Spleen (tissue), 11 donors: ENCODE measurements at regions not wholly inside any gene's neighbourhood (a gene's known extent, or its start where the extent isn't known, plus 50 kb on each side); places are given as distances from the start of the nearest gene placed in this dataset.

Source experiments
- DNase-seq: peaks from one replicate; pipeline ENCODE4 v3.0.0-alpha.2; 2020
- H3K27ac ChIP-seq, 8 donors: fragments of 200-600 bp; sonication (generic) in 7 of 8; 1 replicate in 4 of 8; 2 replicates in 4 of 8; pipeline versions ENCODE4 v1.5.0 to v1.8.0; 2016 to 2021; ENCODE audit warnings: inconsistent platforms in 4 of 8, mild to moderate bottlenecking in 4 of 8, moderate library complexity in 1 of 8
- H3K27me3 ChIP-seq, 7 donors: fragments of 200-600 bp; sonication (generic) in 6 of 7; replicated peaks in 1 of 7; 1 replicate in 4 of 7; 2 replicates in 3 of 7; pipeline versions ENCODE4 v1.5.0 to v1.8.0; 2016 to 2021; ENCODE audit warnings: inconsistent platforms in 3 of 7, mild to moderate bottlenecking in 1 of 7
- H3K36me3 ChIP-seq, 6 donors: fragments of 200-600 bp; sonication (generic) in 5 of 6; 1 replicate in 4 of 6; 2 replicates in 2 of 6; pipeline versions ENCODE4 v1.5.0 to v1.8.0; 2016 to 2021; ENCODE audit warnings: inconsistent platforms in 2 of 6
- H3K4me1 ChIP-seq, 6 donors: fragments of 200-600 bp; sonication (generic) in 5 of 6; 1 replicate in 3 of 6; 2 replicates in 3 of 6; pipeline versions ENCODE4 v1.5.0 to v1.8.0; 2016 to 2021; ENCODE audit warnings: inconsistent platforms in 3 of 6
- H3K4me3 ChIP-seq, 8 donors: fragments of 200-600 bp; sonication (generic) in 7 of 8; 1 replicate in 4 of 8; 2 replicates in 4 of 8; pipeline versions ENCODE4 v1.5.0 to v1.8.0; 2016 to 2021; ENCODE audit warnings: inconsistent platforms in 4 of 8, mild to moderate bottlenecking in 4 of 8, moderate library complexity in 2 of 8
- H3K9me3 ChIP-seq, 8 donors: fragments of 200-600 bp; sonication (generic) in 7 of 8; 1 replicate in 4 of 8; 2 replicates in 4 of 8; pipeline versions ENCODE4 v1.5.0 to v1.8.0; 2016 to 2021; ENCODE audit warnings: inconsistent platforms in 4 of 8
- POLR2A ChIP-seq, 3 donors: fragments of 450-650 bp; IDR thresholded peaks; one replicate each; pipeline ENCODE4 v1.5.1; 2017; ENCODE audit warnings: antibody characterized with exemption in 3 of 3, mild to moderate bottlenecking in 1 of 3
- POLR2AphosphoS5 ChIP-seq, 3 donors: sonication (generic); formaldehyde crosslinking; IDR thresholded peaks; one replicate each; pipeline ENCODE4 v1.5.1; 2017; ENCODE audit warnings: antibody characterized with exemption in 3 of 3
- WGBS, 5 donors: extraction: QIAGEN DNeasy Blood & Tissue Kit in 3 of 5; methylation state at CpG; one replicate each; pipeline versions ENCODE4 v1.1.5 to v1.1.7; 2013 to 2018; 5-methylcytosine and 5-hydroxymethylcytosine counted together
- intact Hi-C: fragments of 100-400 bp; cut with DNase I; formaldehyde crosslinking; loops from one replicate; pipeline ENCODE4 v1.15.0; 2023; ENCODE audit warnings: low total_unique reads
- TF ChIP-seq, protein P1 (sequence below), 11 experiments: fragments of 200-600 bp in 7 of 11; fragments of 450-650 bp in 4 of 11; sonication (generic) in 4 of 11; IDR thresholded peaks in 8 of 11; conservative IDR thresholded peaks in 3 of 11; 1 replicate in 7 of 11; 2 replicates in 4 of 11; pipeline versions ENCODE4 v1.4.0 to v1.8.0; 2016 to 2021; ENCODE audit warnings: antibody characterized with exemption in 11 of 11, inconsistent platforms in 4 of 11, mild to moderate bottlenecking in 1 of 11
- donor health status: healthy with polysubstance abuse.
- donor health status: DM: no; HTN: no; CAD: no; lungs with moderate emphysema.
- donor health status: DM: no; HTN: no; CAD: no.
- donor health status: Bipolar disorder and iron deficiency.
- donor health status: healthy.
- donor health status: DM: no; HTN: no; CAD: no.
- donor health status: DM: yes; HTN: yes; CAD: no.

- WGBS, 5 donors = 75 to 100% (median 88%) methylated on average over 1 of the region's 1 CpG; no CpG with 5 or more reads in 1 of the 5 donors
- Histone ChIP-seq H3K27me3 (no peaks in the 10 kb centered on the region), H3K27ac (no peak overlapping the region), H3K9me3 (peaks cover 0 to 10% (median 0%) of the 10 kb centered on the region in 8 donors), H3K4me3 (no peak overlapping the region), H3K36me3 (no peaks in the 10 kb centered on the region), H3K4me1 (no peaks in the 10 kb centered on the region)
- intact Hi-C loops = no loop called here
- peak; percentile 42 for DNase-seq
- TF ChIP-seq POLR2A (IDR thresholded peaks at IDR 0.05) = no peak
- TF ChIP-seq, protein P1, sequence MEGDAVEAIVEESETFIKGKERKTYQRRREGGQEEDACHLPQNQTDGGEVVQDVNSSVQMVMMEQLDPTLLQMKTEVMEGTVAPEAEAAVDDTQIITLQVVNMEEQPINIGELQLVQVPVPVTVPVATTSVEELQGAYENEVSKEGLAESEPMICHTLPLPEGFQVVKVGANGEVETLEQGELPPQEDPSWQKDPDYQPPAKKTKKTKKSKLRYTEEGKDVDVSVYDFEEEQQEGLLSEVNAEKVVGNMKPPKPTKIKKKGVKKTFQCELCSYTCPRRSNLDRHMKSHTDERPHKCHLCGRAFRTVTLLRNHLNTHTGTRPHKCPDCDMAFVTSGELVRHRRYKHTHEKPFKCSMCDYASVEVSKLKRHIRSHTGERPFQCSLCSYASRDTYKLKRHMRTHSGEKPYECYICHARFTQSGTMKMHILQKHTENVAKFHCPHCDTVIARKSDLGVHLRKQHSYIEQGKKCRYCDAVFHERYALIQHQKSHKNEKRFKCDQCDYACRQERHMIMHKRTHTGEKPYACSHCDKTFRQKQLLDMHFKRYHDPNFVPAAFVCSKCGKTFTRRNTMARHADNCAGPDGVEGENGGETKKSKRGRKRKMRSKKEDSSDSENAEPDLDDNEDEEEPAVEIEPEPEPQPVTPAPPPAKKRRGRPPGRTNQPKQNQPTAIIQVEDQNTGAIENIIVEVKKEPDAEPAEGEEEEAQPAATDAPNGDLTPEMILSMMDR (IDR thresholded peaks at IDR 0.05 in 8 of 11, conservative IDR thresholded peaks at IDR 0.05 in 3 of 11) = no peak
- no peak for TF ChIP-seq POLR2AphosphoS5 (IDR thresholded peaks at IDR 0.05)
These were observed 99.8 kb downstream of the PJA1 start for GRCh38 chrX:69065451-69065850.

- Histone ChIP-seq H3K27me3 (no peaks in the 10 kb centered on the region), H3K4me1 (no peaks in the 10 kb centered on the region), H3K9me3 (peaks cover 0 to 10% (median 0%) of the 10 kb centered on the region in 8 donors), H3K36me3 (no peaks in the 10 kb centered on the region), H3K27ac (no peak overlapping the region), H3K4me3 (no peak overlapping the region)
- DNase-seq = peak; percentile 46
- no peak for TF ChIP-seq POLR2A (IDR thresholded peaks at IDR 0.05)
- TF ChIP-seq, protein P1 (IDR thresholded peaks at IDR 0.05 in 8 of 11, conservative IDR thresholded peaks at IDR 0.05 in 3 of 11) = no peak
- no peak for TF ChIP-seq POLR2AphosphoS5 (IDR thresholded peaks at IDR 0.05)
- intact Hi-C loops = no loop called here
- WGBS, 5 donors = 75 to 88% (median 85%) methylated on average over 4 of the region's 4 CpGs
These were observed 101.8 kb downstream of the PJA1 start for GRCh38 chrX:69063486-69063885.

DNA sequence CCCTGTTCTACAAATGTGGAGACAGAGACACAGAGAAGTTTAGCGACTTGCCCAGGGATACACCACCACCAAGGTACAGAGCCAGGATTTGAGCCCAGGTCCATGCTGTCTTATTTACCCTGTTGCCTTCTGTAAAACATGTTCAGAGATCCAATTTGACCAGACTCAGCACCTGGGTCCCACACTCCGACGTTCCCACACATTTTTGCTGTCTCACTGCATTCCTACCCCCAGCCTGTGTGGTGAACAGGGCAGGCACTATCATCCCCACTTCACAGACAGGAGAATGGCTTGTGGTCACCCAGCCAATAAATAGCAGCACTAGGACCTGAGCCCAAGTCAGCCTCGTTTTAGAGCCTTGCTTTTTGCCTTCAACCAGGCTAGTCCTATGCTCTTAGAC, 102.8 kb downstream of the PJA1 start:
- Histone ChIP-seq H3K9me3 (peaks cover 0 to 10% (median 0%) of the 10 kb centered on the region in 8 donors), H3K27me3 (no peaks in the 10 kb centered on the region), H3K4me1 (no peaks in the 10 kb centered on the region), H3K27ac (no peak overlapping the region), H3K36me3 (no peaks in the 10 kb centered on the region), H3K4me3 (no peak overlapping the region)
- WGBS, 5 donors = 60 to 90% (median 83%) methylated on average over 4 of the region's 4 CpGs
- TF ChIP-seq POLR2A (IDR thresholded peaks at IDR 0.05) (no peak), POLR2AphosphoS5 (IDR thresholded peaks at IDR 0.05) (no peak)
- TF ChIP-seq, protein P1 (IDR thresholded peaks at IDR 0.05 in 8 of 11, conservative IDR thresholded peaks at IDR 0.05 in 3 of 11) = no peak
- intact Hi-C loops = no loop called here
- no peak for DNase-seq

DNA sequence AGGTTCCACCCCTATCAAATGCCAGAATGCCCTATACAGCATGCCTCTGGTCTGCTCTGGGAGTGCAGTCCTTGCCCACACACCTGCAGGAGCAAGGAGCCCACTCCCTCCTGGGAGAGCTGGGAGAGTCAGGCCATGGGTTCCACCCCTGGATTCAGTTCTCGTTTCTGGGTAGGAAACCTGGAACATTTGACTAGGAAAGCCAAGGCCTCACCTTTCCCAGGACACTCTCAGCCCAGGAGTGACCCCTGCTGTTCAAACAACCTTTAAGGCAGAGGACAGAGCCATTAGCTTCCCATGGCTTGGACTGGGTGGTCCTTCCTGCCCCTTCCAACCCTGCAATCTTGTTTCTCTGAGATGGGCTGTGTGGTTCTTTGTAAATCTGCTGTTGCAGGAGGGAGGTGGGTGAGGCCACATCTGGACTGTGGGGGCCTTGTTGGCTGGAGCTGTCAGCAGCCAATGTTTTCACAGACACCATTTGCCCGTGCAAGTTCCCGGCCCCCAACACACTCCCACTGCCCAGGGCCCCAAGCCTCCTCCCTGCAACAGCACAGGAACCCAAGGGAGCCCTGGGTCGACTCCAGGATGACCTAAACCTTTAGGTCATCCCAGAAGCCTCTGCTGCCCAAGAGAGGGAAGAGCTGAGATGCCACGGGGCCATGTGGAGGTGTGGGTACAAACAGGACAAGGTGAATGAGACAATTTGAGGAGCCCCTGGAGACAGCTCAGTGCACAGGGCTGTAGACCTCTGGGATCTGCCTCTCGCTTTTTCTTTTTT, 104.4 kb downstream of the PJA1 start:
- Histone ChIP-seq H3K9me3 (peaks cover 0 to 10% (median 0%) of the 10 kb centered on the region in 8 donors), H3K4me1 (no peaks in the 10 kb centered on the region), H3K4me3 (no peak overlapping the region), H3K27ac (no peak overlapping the region), H3K27me3 (no peaks in the 10 kb centered on the region), H3K36me3 (no peaks in the 10 kb centered on the region)
- TF ChIP-seq POLR2AphosphoS5 (IDR thresholded peaks at IDR 0.05) = no peak
- TF ChIP-seq, protein P1 (IDR thresholded peaks at IDR 0.05 in 8 of 11, conservative IDR thresholded peaks at IDR 0.05 in 3 of 11) = peak in 4 of 11 experiments; percentile 21 to 40 (median 30)
- intact Hi-C loops = no loop called here
- WGBS, 5 donors = 57 to 69% (median 62%) methylated on average over 3 to 6 of the region's 6 CpGs
- no peak for DNase-seq
